ENCODE measurements at regions not wholly inside any gene's neighbourhood (a gene's known extent, or its start where the extent isn't known, plus 50 kb on each side); places are given as distances from the start of the nearest gene placed in this dataset.
A peak's percentile ranks its signal among the peaks of the same experiment; 100 is the strongest.

- no peaks in the 10 kb centered on the region for H3K79me2 ChIP-seq (ENCODE audit: insufficient read depth, low read length)
- intact Hi-C loops (cut with micrococcal nuclease): no loop called here
Measured at GRCh38 chr2:200737585-200737984, 74.1 kb upstream of the BZW1 start.

GRCh38 chr2:200738590-200738989 is 73.1 kb upstream of the BZW1 start:
- Mint-ChIP-seq H3K4me1 (no peaks in the 10 kb centered on the region), H3K27me3 (ENCODE audit: low read depth in 3 of 3) (peaks cover 0 to 7% (median 0%) of the 10 kb centered on the region in 3 donors), H3K27ac (no peak overlapping the region), H3K4me3 (no peak overlapping the region), H3K36me3 (peaks cover 0 to 2% of the 10 kb centered on the region in 2 donors), H3K9me3 (no peaks in the 10 kb centered on the region)
- H3K4me3 ChIP-seq (replicated peaks in 1 of 3; ENCODE audit: low read depth in 2 of 3, low read length in 3 of 3): no peak overlapping the region
- H3K36me3 ChIP-seq (replicated peaks in 1 of 2; ENCODE audit: control insufficient read depth in 1 of 2, insufficient read depth in 2 of 2, low read length in 2 of 2): no peaks in the 10 kb centered on the region
- H4K20me1 ChIP-seq (ENCODE audit: insufficient read depth, low read length): no peaks in the 10 kb centered on the region
- H3K79me2 ChIP-seq (ENCODE audit: insufficient read depth, low read length): no peaks in the 10 kb centered on the region
- H3K4me1 ChIP-seq (ENCODE audit: control insufficient read depth in 1 of 2, insufficient read depth in 2 of 2, low read length in 2 of 2): no peaks in the 10 kb centered on the region
- WGBS (ENCODE audit: insufficient coverage): 95% methylated on average over 5 of the region's 7 CpGs
- H3K9me3 ChIP-seq (replicated peaks in 1 of 2; ENCODE audit: control insufficient read depth in 1 of 2, insufficient read depth in 1 of 2, low read length in 2 of 2): no peaks in the 10 kb centered on the region
- H3K9ac ChIP-seq (ENCODE audit: insufficient read depth, low read length, poor library complexity, severe bottlenecking): no peak overlapping the region
- H3K27me3 ChIP-seq (ENCODE audit: control insufficient read depth in 2 of 2, insufficient read depth in 2 of 2, low read length in 2 of 2): no peaks in the 10 kb centered on the region
- intact Hi-C loops (cut with micrococcal nuclease): no loop called here
- no peak overlapping the region for H3K27ac ChIP-seq (ENCODE audit: low read depth in 1 of 2, low read length in 2 of 2)
- H3K4me2 ChIP-seq (replicated peaks; ENCODE audit: extremely low read depth, low read length, poor library complexity, severe bottlenecking): no peak overlapping the region
- TF ChIP-seq CTCF (IDR thresholded peaks at IDR 0.05): no peak
- no peak for DNase-seq
- H2AFZ ChIP-seq (ENCODE audit: insufficient read depth, low read depth, low read length, poor library complexity, severe bottlenecking): no peak overlapping the region

More at GRCh38 chr2:200737585-200737984, 74.1 kb upstream of the BZW1 start:
- no peaks in the 10 kb centered on the region for H4K20me1 ChIP-seq (ENCODE audit: insufficient read depth, low read length)
- no peak overlapping the region for H3K9ac ChIP-seq (ENCODE audit: insufficient read depth, low read length, poor library complexity, severe bottlenecking)
- Mint-ChIP-seq H3K4me3 (no peak overlapping the region), H3K36me3 (peaks cover 0 to 2% of the 10 kb centered on the region in 2 donors), H3K9me3 (no peaks in the 10 kb centered on the region), H3K4me1 (no peaks in the 10 kb centered on the region), H3K27me3 (ENCODE audit: low read depth in 3 of 3) (peaks cover 0 to 5% (median 0%) of the 10 kb centered on the region in 3 donors), H3K27ac (no peak overlapping the region)
- DNase-seq: no peak
- no peak for TF ChIP-seq CTCF (IDR thresholded peaks at IDR 0.05)
- no peaks in the 10 kb centered on the region for H3K36me3 ChIP-seq (replicated peaks in 1 of 2; ENCODE audit: control insufficient read depth in 1 of 2, insufficient read depth in 2 of 2, low read length in 2 of 2)
- peak overlapping the region; percentile 37 for H2AFZ ChIP-seq (ENCODE audit: insufficient read depth, low read depth, low read length, poor library complexity, severe bottlenecking)
- no peak overlapping the region for H3K4me2 ChIP-seq (replicated peaks; ENCODE audit: extremely low read depth, low read length, poor library complexity, severe bottlenecking)
- no peaks in the 10 kb centered on the region for H3K9me3 ChIP-seq (replicated peaks in 1 of 2; ENCODE audit: control insufficient read depth in 1 of 2, insufficient read depth in 1 of 2, low read length in 2 of 2)
- H3K27ac ChIP-seq (ENCODE audit: low read depth in 1 of 2, low read length in 2 of 2): no peak overlapping the region
- no peaks in the 10 kb centered on the region for H3K4me1 ChIP-seq (ENCODE audit: control insufficient read depth in 1 of 2, insufficient read depth in 2 of 2, low read length in 2 of 2)
- H3K27me3 ChIP-seq (ENCODE audit: control insufficient read depth in 2 of 2, insufficient read depth in 2 of 2, low read length in 2 of 2): no peaks in the 10 kb centered on the region
- 100% methylated on average over 2 of the region's 4 CpGs for WGBS (ENCODE audit: insufficient coverage)
- H3K4me3 ChIP-seq (replicated peaks in 1 of 3; ENCODE audit: low read depth in 2 of 3, low read length in 3 of 3): no peak overlapping the region

Data from CD14-positive monocyte (primary cell).